K562 (cell line): ENCODE measurements at regions not wholly inside any gene's neighbourhood (a gene's known extent, or its start where the extent isn't known, plus 50 kb on each side); places are given as distances from the start of the nearest gene placed in this dataset.

Experiments used
- ATAC-seq: fragments of 200-7000 bp; cut with Tn5 transposase; 3 replicates; pipeline ENCODE4 v1.9.1; 2020; ENCODE audit warnings: moderate library complexity
- BruUV-seq: library from RNA; stranded (reverse); fragments of 400-500 nt; replicated peaks from 2 replicates; lab custom pipeline; 2021; lab: Mats Ljungman, UMichigan
- CTCF ChIA-PET: fragments of 300-600 bp; formaldehyde crosslinking; extraction: SDS; loops from one replicate; lab custom pipeline; 2021; ENCODE audit warnings: low intra/inter-chr PET ratio; lab: Yijun Ruan, JAX
- POLR2A ChIA-PET: fragments of 300-600, 350-650 bp; sonication (Branson Sonifier 250); formaldehyde crosslinking; extraction: SDS; loops from one replicate; lab custom pipeline; 2021; ENCODE audit warnings: antibody characterized with exemption, inconsistent platforms; lab: Yijun Ruan, JAX
- DNase-seq, 4 experiments: peaks; one replicate each; pipeline versions ENCODE4 v3.0.0 to v3.0.0-alpha.2; 2011 to 2018; ENCODE audit warnings: low spot score in 3 of 4, mixed read lengths in 3 of 4; ENCODE audit errors: extremely low read depth in 1 of 4
- FAIRE-seq: peaks from 2 replicates; lab custom pipeline; 2011; peaks lifted over from hg19 to GRCh38; lab: Jason Lieb, UNC
- H2AFZ ChIP-seq: 2 replicates; pipeline ENCODE4 v1.6.0; 2011; ENCODE audit warnings: low read depth, low read length, control low read depth, inconsistent platforms
- H3K27ac ChIP-seq: fragments of 200-600 bp; 3 replicates; pipeline ENCODE4 v1.8.0; 2011; ENCODE audit warnings: low read depth, mild to moderate bottlenecking, control low read depth, inconsistent platforms, low read length, moderate library complexity, mixed read lengths; ENCODE audit errors: extremely low read depth
- H3K27me3 ChIP-seq, 2 experiments: fragments of 300-600 bp in 1 of 2; 2 replicates in 1 of 2; 3 replicates in 1 of 2; pipeline versions ENCODE4 v1.6.0 to v1.8.0; 2011; ENCODE audit warnings: inconsistent platforms in 2 of 2, low read length in 2 of 2, mild to moderate bottlenecking in 1 of 2, mixed read lengths in 1 of 2, moderate library complexity in 1 of 2; ENCODE audit not compliant: control insufficient read depth in 2 of 2, insufficient read depth in 2 of 2
- H3K36me3 ChIP-seq: fragments of 300-600 bp; 3 replicates; pipeline ENCODE4 v1.8.0; 2011; ENCODE audit warnings: mild to moderate bottlenecking, low read length, inconsistent platforms; ENCODE audit not compliant: control insufficient read depth, insufficient read depth
- H3K4me1 ChIP-seq, 2 experiments: fragments of 200-600 bp in 1 of 2; replicated peaks in 1 of 2; 2 replicates in 1 of 2; 3 replicates in 1 of 2; pipeline versions ENCODE4 v1.5.1 to v1.8.0; 2011; ENCODE audit warnings: inconsistent platforms in 2 of 2, low read length in 2 of 2, mild to moderate bottlenecking in 1 of 2, mixed read lengths in 1 of 2, moderate library complexity in 1 of 2; ENCODE audit not compliant: control insufficient read depth in 2 of 2, insufficient read depth in 2 of 2
- H3K4me2 ChIP-seq: 2 replicates; pipeline ENCODE4 v1.6.1; 2011; ENCODE audit warnings: low read length, control low read depth, inconsistent platforms, mixed read lengths; ENCODE audit not compliant: insufficient read depth
- H3K4me3 ChIP-seq: fragments of 200-600 bp; sonication (generic), shearing (Covaris generic); 2 replicates; pipeline ENCODE4 v1.5.1; 2016; ENCODE audit warnings: control low read depth, inconsistent platforms
- H3K79me2 ChIP-seq: fragments of 200-600 bp; 3 replicates; pipeline ENCODE4 v1.8.0; 2011; ENCODE audit warnings: low read length, inconsistent platforms; ENCODE audit not compliant: control insufficient read depth, insufficient read depth
- H3K9ac ChIP-seq, 2 experiments: 2 replicates each; pipeline versions ENCODE4 v1.6.0 to v1.6.1; 2011; ENCODE audit warnings: low read depth in 2 of 2, low read length in 2 of 2, control low read depth in 1 of 2, inconsistent platforms in 1 of 2, mild to moderate bottlenecking in 1 of 2, mixed read lengths in 1 of 2; ENCODE audit not compliant: insufficient read depth in 1 of 2
- H3K9me1 ChIP-seq: one replicate; pipeline ENCODE4 v1.6.0; 2011; ENCODE audit warnings: inconsistent platforms, mild to moderate bottlenecking, low read length, moderate library complexity; ENCODE audit not compliant: control insufficient read depth, insufficient read depth
- H3K9me3 ChIP-seq: replicated peaks from 2 replicates; pipeline ENCODE4 v1.5.1; 2011; ENCODE audit warnings: low read depth, low read length, inconsistent platforms; ENCODE audit not compliant: control insufficient read depth, insufficient read depth
- H4K20me1 ChIP-seq: replicated peaks from 2 replicates; pipeline ENCODE4 v1.6.1; 2011; ENCODE audit warnings: low read length, inconsistent platforms, mixed read lengths; ENCODE audit not compliant: control insufficient read depth, insufficient read depth
- CXXC5 ChIP-seq: fragments of 250-450 bp; sonication (Bioruptor Pico); IDR thresholded peaks from 2 replicates; pipeline ENCODE4 v1.8.0; 2022; ENCODE audit warnings: inconsistent platforms, mild to moderate bottlenecking, moderate library complexity
- ETS2 ChIP-seq: IDR thresholded peaks from 2 replicates; pipeline ENCODE4 v1.6.1; 2016; ENCODE audit warnings: borderline replicate concordance, missing genetic modification characterization, mild to moderate bottlenecking, moderate library complexity, missing compliant biosample characterization; ENCODE audit not compliant: poor library complexity, severe bottlenecking
- EZH2 ChIP-seq: IDR thresholded peaks from 2 replicates; pipeline ENCODE4 v1.6.1; 2012; ENCODE audit warnings: low read depth, mild to moderate bottlenecking, inconsistent platforms, low read length, borderline replicate concordance
- FOXK2 ChIP-seq, 2 experiments: fragments of 450-650 bp; IDR thresholded peaks in 1 of 2; conservative IDR thresholded peaks in 1 of 2; 2 replicates each; pipeline ENCODE4 v1.6.1; 2016; ENCODE audit warnings: low read depth in 2 of 2, mild to moderate bottlenecking in 1 of 2
- HNRNPK ChIP-seq: fragments of 200-400 bp; formaldehyde crosslinking; IDR thresholded peaks from one replicate; pipeline ENCODE4 v1.6.1; 2018; ENCODE audit warnings: mild to moderate bottlenecking, low read depth, low read length; ENCODE audit not compliant: poor library complexity, severe bottlenecking
- KDM4B ChIP-seq, 2 experiments: fragments of 450-650 bp in 1 of 2; sonication (generic) in 1 of 2; IDR thresholded peaks; 2 replicates each; pipeline ENCODE4 v1.6.1; 2016 to 2017; ENCODE audit warnings: borderline replicate concordance in 2 of 2, antibody characterized with exemption in 1 of 2, low read depth in 1 of 2, mild to moderate bottlenecking in 1 of 2
- MIER1 ChIP-seq: fragments of 450-650 bp; IDR thresholded peaks from 2 replicates; pipeline ENCODE4 v1.6.1; 2016; ENCODE audit warnings: antibody characterized with exemption, mild to moderate bottlenecking, low read depth
- NFRKB ChIP-seq: fragments of 450-650 bp; IDR thresholded peaks from 2 replicates; pipeline ENCODE4 v1.6.1; 2016; ENCODE audit warnings: low read depth
- POLR2A ChIP-seq: fragments of 450-650 bp; conservative IDR thresholded peaks from 2 replicates; pipeline ENCODE4 v1.6.1; 2016
- SNRNP70 ChIP-seq: fragments of 200-400 bp; formaldehyde crosslinking; optimal IDR thresholded peaks from 2 replicates; pipeline ENCODE3; 2017; ENCODE audit warnings: low read depth, low read length
- ZNF41 ChIP-seq: fragments of 250-450 bp; sonication (Bioruptor Pico); conservative IDR thresholded peaks from 2 replicates; pipeline ENCODE4 v1.4.0; 2020; ENCODE audit warnings: mild to moderate bottlenecking
- ZNF589 ChIP-seq: fragments of 200-800 bp; sonication (Bioruptor generic); IDR thresholded peaks from 2 replicates; pipeline ENCODE4 v1.6.1; 2016; ENCODE audit warnings: low read depth, missing genetic modification characterization, missing compliant biosample characterization
- WGBS: fragments of 100-300 bp; shearing (Covaris generic); methylation state at CpG from one replicate; pipeline ENCODE4 v1.1.6; 2016; ENCODE audit warnings: low coverage, mixed read lengths; ENCODE audit not compliant: insufficient coverage; ENCODE audit errors: missing lambda C conversion rate; 5-methylcytosine and 5-hydroxymethylcytosine counted together
- in situ Hi-C: fragments of 300-500 bp; cut with MboI; formaldehyde crosslinking; loops from 4 replicates; pipeline ENCODE4 v1.15.0; 2018; ENCODE audit warnings: inconsistent platforms, mixed read lengths
- intact Hi-C: fragments of 100-400 bp; cut with micrococcal nuclease; formaldehyde crosslinking; loops from 2 replicates; pipeline ENCODE4 v1.14.2; 2022
- TF ChIP-seq, protein P1 (sequence below): fragments of 450-650 bp; IDR thresholded peaks from 2 replicates; pipeline ENCODE4 v1.6.1; 2017; ENCODE audit warnings: antibody characterized with exemption, mild to moderate bottlenecking
- TF ChIP-seq, protein P2 (sequence below): fragments of 250-450 bp; sonication (Bioruptor Pico); IDR thresholded peaks from 2 replicates; pipeline ENCODE4 v1.4.0; 2020; ENCODE audit warnings: mild to moderate bottlenecking, moderate library complexity

GRCh38 chr1:67897270-67897949 lies 64.1 kb upstream of the GNG12 start:
- in situ Hi-C loops, result no loop called here
- no TSS peak for BruUV-seq
- TF ChIP-seq, protein P1, sequence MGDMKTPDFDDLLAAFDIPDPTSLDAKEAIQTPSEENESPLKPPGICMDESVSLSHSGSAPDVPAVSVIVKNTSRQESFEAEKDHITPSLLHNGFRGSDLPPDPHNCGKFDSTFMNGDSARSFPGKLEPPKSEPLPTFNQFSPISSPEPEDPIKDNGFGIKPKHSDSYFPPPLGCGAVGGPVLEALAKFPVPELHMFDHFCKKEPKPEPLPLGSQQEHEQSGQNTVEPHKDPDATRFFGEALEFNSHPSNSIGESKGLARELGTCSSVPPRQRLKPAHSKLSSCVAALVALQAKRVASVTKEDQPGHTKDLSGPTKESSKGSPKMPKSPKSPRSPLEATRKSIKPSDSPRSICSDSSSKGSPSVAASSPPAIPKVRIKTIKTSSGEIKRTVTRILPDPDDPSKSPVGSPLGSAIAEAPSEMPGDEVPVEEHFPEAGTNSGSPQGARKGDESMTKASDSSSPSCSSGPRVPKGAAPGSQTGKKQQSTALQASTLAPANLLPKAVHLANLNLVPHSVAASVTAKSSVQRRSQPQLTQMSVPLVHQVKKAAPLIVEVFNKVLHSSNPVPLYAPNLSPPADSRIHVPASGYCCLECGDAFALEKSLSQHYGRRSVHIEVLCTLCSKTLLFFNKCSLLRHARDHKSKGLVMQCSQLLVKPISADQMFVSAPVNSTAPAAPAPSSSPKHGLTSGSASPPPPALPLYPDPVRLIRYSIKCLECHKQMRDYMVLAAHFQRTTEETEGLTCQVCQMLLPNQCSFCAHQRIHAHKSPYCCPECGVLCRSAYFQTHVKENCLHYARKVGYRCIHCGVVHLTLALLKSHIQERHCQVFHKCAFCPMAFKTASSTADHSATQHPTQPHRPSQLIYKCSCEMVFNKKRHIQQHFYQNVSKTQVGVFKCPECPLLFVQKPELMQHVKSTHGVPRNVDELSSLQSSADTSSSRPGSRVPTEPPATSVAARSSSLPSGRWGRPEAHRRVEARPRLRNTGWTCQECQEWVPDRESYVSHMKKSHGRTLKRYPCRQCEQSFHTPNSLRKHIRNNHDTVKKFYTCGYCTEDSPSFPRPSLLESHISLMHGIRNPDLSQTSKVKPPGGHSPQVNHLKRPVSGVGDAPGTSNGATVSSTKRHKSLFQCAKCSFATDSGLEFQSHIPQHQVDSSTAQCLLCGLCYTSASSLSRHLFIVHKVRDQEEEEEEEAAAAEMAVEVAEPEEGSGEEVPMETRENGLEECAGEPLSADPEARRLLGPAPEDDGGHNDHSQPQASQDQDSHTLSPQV, result peak; percentile 68
- TF ChIP-seq POLR2A (no peak), CXXC5 (CRISPR knock-in tag) (0 out of 2 replicates have a peak, but pooled peaks have one; percentile 24), NFRKB (peak; percentile 28; the same call in 1 of the 2 replicates), ETS2 (tag) (no peak), MIER1 (no peak), HNRNPK (no peak), SNRNP70 (no peak), FOXK2 (conservative IDR thresholded peaks at IDR 0.05 in 1 of 2, IDR thresholded peaks at IDR 0.05 in 1 of 2; ENCODE audit: low read depth in 2 of 2) (no peak), ZNF589 (peak; percentile 68; the same call in 1 of the 2 replicates), ZNF41 (CRISPR knock-in tag) (0 out of 2 replicates have a peak, but pooled peaks have one; percentile 70), EZH2 (no peak), KDM4B (IDR thresholded peaks at IDR 0.05; ENCODE audit: borderline replicate concordance in 2 of 2, low read depth in 1 of 2) (no peak)
- TF ChIP-seq, protein P2, sequence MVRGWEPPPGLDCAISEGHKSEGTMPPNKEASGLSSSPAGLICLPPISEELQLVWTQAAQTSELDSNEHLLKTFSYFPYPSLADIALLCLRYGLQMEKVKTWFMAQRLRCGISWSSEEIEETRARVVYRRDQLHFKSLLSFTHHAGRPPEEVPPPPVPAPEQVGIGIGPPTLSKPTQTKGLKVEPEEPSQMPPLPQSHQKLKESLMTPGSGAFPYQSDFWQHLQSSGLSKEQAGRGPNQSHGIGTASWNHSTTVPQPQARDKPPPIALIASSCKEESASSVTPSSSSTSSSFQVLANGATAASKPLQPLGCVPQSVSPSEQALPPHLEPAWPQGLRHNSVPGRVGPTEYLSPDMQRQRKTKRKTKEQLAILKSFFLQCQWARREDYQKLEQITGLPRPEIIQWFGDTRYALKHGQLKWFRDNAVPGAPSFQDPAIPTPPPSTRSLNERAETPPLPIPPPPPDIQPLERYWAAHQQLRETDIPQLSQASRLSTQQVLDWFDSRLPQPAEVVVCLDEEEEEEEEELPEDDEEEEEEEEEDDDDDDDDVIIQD (CRISPR knock-in tag), result 0 out of 2 replicates have a peak, but pooled peaks have one; percentile 14

More at GRCh38 chr1:67897270-67897949, 64.1 kb upstream of the GNG12 start:
- ATAC-seq, result peak; percentile 71
- Histone ChIP-seq H2AFZ (peak overlapping the region; percentile 77), H3K4me1 (peaks cover 12 to 35% of the 10 kb centered on the region in 2 experiments), H3K9me1 (no peaks in the 10 kb centered on the region), H3K36me3 (no peaks in the 10 kb centered on the region), H3K79me2 (no peaks in the 10 kb centered on the region), H4K20me1 (no peaks in the 10 kb centered on the region), H3K9me3 (no peaks in the 10 kb centered on the region), H3K9ac (peak overlapping the region; percentile 32 to 71; a peak in 2 of 4 replicates), H3K27me3 (no peaks in the 10 kb centered on the region), H3K4me3 (no peak overlapping the region), H3K27ac (peak overlapping the region; percentile 63), H3K4me2 (peak overlapping the region; percentile 17; the same call in 1 of the 2 replicates)
- POLR2A ChIA-PET, result interaction anchor here (1.7 kb wide), 1 partner anchor 10 kb away, joined by 10 read pairs; no protein-coding TSS in a partner anchor
- CTCF ChIA-PET, result no interaction called here
- intact Hi-C loops, result no loop called here
- FAIRE-seq, result peak; percentile 11
- DNase-seq, result peak in 1 of 4 experiments; percentile 34
- 10% methylated on average over 9 of the region's 9 CpGs for WGBS
